Mucosa of rectum (tissue), 2 donors: ENCODE measurements at regions not wholly inside any gene's neighbourhood (a gene's known extent, or its start where the extent isn't known, plus 50 kb on each side); places are given as distances from the start of the nearest gene placed in this dataset.

Source experiments
- H3K27ac ChIP-seq, 2 donors: one replicate each; pipeline ENCODE4 v1.7.0; 2013; ENCODE audit warnings: inconsistent platforms in 2 of 2, low read depth in 2 of 2, low read length in 2 of 2
- H3K27me3 ChIP-seq, 2 donors: one replicate each; pipeline ENCODE4 v1.7.0; 2013; ENCODE audit warnings: low read length in 2 of 2; ENCODE audit not compliant: control insufficient read depth in 2 of 2, insufficient read depth in 2 of 2
- H3K36me3 ChIP-seq, 2 donors: one replicate each; pipeline ENCODE4 v1.7.0; 2013; ENCODE audit warnings: low read length in 2 of 2; ENCODE audit not compliant: control insufficient read depth in 2 of 2, insufficient read depth in 2 of 2
- H3K4me1 ChIP-seq, 2 donors: one replicate each; pipeline ENCODE4 v1.7.0; 2013; ENCODE audit warnings: low read length in 2 of 2, mild to moderate bottlenecking in 1 of 2; ENCODE audit not compliant: control insufficient read depth in 2 of 2, insufficient read depth in 2 of 2
- H3K4me3 ChIP-seq, 2 donors: one replicate each; pipeline ENCODE4 v1.7.0; 2013; ENCODE audit warnings: low read length in 2 of 2
- H3K9ac ChIP-seq, 2 donors: one replicate each; pipeline ENCODE4 v1.7.0; 2013; ENCODE audit warnings: low read length in 2 of 2, low read depth in 1 of 2, mild to moderate bottlenecking in 1 of 2
- H3K9me3 ChIP-seq, 2 donors: one replicate each; pipeline ENCODE4 v1.7.0; 2013; ENCODE audit warnings: low read length in 2 of 2; ENCODE audit not compliant: control insufficient read depth in 2 of 2
- donor health status: healthy.
- donor health status: Normal muscosa, but diverticular disease.

- H3K36me3 ChIP-seq, result no peaks in the 10 kb centered on the region
- no peaks in the 10 kb centered on the region for H3K9me3 ChIP-seq
- H3K27ac ChIP-seq, result no peak overlapping the region
- no peaks in the 10 kb centered on the region for H3K4me1 ChIP-seq
- H3K27me3 ChIP-seq, result no peaks in the 10 kb centered on the region
- H3K9ac ChIP-seq, result no peak overlapping the region
- H3K4me3 ChIP-seq, result no peak overlapping the region
These were observed 493.1 kb downstream of the XPNPEP1 start for GRCh38 chr10:109430043-109430760.

DNA sequence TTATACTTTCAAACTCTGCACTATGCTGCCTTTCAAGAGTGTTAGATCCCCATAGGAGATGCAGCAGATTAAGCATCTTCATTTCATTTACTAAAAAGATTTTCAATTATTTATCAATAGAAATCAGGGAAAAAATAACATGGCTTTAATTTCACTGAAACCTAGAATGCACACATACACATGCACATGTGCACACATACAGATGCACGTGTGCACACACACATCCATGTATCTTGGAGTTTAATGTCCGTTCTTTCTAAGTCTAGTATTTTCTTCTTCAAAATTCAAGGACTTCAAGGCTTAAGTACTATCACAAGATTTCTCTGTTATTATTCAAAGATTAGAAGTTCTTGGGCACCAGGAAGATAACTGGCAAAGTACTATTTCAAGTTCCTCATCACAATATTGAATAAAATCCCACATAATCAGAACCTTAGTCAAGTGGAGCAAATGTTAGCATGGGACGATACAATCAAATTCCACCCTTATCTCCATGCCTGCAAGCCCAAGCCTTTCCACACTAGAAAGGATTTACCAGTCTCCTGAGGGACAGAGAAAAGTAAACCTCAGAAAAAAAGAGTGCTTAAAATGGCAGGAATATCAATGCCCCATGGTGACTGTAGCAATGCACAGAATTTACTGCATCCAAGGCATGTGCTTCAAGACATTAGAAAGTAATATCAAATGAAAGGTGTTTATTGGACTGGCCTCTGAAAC, 494.4 kb downstream of the XPNPEP1 start:
- H3K4me3 ChIP-seq, result no peak overlapping the region
- H3K4me1 ChIP-seq, result no peaks in the 10 kb centered on the region
- H3K27ac ChIP-seq, result no peak overlapping the region
- no peaks in the 10 kb centered on the region for H3K9me3 ChIP-seq
- H3K9ac ChIP-seq, result no peak overlapping the region
- H3K27me3 ChIP-seq, result no peaks in the 10 kb centered on the region
- H3K36me3 ChIP-seq, result no peaks in the 10 kb centered on the region

DNA sequence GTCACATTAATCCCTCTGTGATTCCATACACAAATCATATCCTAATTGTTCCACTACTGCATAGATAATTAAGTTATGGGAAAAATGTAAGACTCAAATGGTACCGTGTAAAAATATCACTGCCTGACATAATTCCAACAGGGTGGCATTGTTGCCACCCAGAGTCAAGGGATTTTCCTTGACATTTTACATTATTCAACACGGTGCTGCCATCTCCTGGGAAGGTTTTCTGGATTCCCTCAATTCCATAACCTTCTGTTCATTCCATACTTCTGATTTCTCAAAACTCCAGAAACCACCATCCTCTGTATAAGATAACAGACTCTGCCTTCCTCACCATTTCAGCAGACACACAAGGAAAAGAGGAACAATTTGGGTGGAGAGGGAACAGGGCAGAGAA, 495.9 kb downstream of the XPNPEP1 start:
- Histone ChIP-seq H3K9ac (no peak overlapping the region), H3K4me3 (no peak overlapping the region), H3K36me3 (no peaks in the 10 kb centered on the region), H3K27ac (no peak overlapping the region), H3K4me1 (no peaks in the 10 kb centered on the region), H3K27me3 (no peaks in the 10 kb centered on the region), H3K9me3 (no peaks in the 10 kb centered on the region)

- no peaks in the 10 kb centered on the region for H3K27me3 ChIP-seq
- no peak overlapping the region for H3K27ac ChIP-seq
- H3K4me3 ChIP-seq, result no peak overlapping the region
- H3K9ac ChIP-seq, result no peak overlapping the region
- H3K36me3 ChIP-seq, result no peaks in the 10 kb centered on the region
- no peaks in the 10 kb centered on the region for H3K4me1 ChIP-seq
- H3K9me3 ChIP-seq, result no peaks in the 10 kb centered on the region
These were observed 496.3 kb downstream of the XPNPEP1 start for GRCh38 chr10:109426987-109427386.

DNA sequence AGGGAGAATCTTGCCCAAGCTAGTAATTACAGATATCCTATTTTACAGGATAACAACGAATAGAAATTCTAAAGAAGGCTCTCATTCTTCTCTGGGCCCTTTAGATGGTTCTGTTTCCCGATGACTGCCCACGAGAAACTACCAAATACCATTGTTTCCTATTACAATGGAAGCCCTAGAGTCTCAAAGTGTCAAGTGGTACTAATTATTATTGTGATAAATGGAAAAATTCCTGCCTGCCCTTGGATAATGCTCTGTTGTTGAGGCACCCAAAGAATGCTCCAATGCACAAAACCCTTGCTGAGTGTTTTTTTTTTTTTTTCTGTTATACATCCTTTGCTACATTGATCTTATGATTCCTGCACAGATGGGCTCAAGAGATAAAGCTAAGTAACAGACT, 504.5 kb downstream of the XPNPEP1 start:
- no peak overlapping the region for H3K9ac ChIP-seq
- H3K4me1 ChIP-seq, result no peaks in the 10 kb centered on the region
- H3K9me3 ChIP-seq, result no peaks in the 10 kb centered on the region
- H3K4me3 ChIP-seq, result no peak overlapping the region
- H3K27me3 ChIP-seq, result no peaks in the 10 kb centered on the region
- H3K27ac ChIP-seq, result no peak overlapping the region
- no peaks in the 10 kb centered on the region for H3K36me3 ChIP-seq

- no peaks in the 10 kb centered on the region for H3K27me3 ChIP-seq
- no peaks in the 10 kb centered on the region for H3K9me3 ChIP-seq
- H3K36me3 ChIP-seq, result no peaks in the 10 kb centered on the region
- H3K9ac ChIP-seq, result no peak overlapping the region
- H3K27ac ChIP-seq, result no peak overlapping the region
- no peaks in the 10 kb centered on the region for H3K4me1 ChIP-seq
- no peak overlapping the region for H3K4me3 ChIP-seq
These were observed 505.5 kb downstream of the XPNPEP1 start for GRCh38 chr10:109417803-109418202.

DNA sequence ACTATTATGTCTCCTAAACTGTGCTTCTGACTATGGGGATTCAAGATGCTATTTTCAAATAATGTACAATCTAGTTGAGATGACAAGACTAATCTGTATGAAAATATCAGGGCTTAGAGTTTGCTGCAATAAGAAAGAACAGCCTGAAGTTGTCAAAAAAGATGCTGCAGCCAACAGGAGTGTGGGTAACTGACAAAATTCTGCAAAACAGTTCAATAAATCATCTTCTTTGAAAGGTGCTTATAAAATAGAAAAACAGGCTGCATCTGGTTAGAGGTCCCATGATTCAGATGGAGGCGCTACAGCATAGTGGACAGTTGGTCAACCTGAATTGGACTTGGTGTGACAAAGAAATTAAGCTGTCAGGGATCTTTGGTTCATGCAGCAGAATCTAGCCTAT, 511.0 kb downstream of the XPNPEP1 start:
- H3K9me3 ChIP-seq, result no peaks in the 10 kb centered on the region
- H3K36me3 ChIP-seq, result no peaks in the 10 kb centered on the region
- no peak overlapping the region for H3K4me3 ChIP-seq
- no peaks in the 10 kb centered on the region for H3K27me3 ChIP-seq
- H3K27ac ChIP-seq, result no peak overlapping the region
- no peaks in the 10 kb centered on the region for H3K4me1 ChIP-seq
- no peak overlapping the region for H3K9ac ChIP-seq

DNA sequence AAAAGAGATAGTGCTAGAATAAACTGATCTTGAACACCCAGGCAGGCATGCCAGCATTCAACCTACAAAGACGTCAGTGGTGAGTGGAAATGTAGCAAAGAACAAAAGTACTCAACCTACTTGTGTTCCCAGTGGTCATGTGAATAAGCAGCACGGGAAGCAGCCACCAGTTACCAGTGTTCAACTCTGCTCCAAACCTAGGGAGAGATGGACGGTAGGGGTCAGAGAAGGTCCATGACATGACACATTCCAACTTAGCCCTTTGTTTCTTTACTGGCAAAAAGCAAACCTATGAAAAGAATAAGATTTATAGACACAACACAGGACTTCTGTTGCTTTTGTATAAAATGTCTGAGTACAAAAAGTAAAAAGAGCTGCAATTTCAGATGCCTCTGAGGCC, 511.4 kb downstream of the XPNPEP1 start:
- Histone ChIP-seq H3K27ac (no peak overlapping the region), H3K36me3 (no peaks in the 10 kb centered on the region), H3K9ac (no peak overlapping the region), H3K27me3 (no peaks in the 10 kb centered on the region), H3K4me1 (no peaks in the 10 kb centered on the region), H3K4me3 (no peak overlapping the region), H3K9me3 (no peaks in the 10 kb centered on the region)

DNA sequence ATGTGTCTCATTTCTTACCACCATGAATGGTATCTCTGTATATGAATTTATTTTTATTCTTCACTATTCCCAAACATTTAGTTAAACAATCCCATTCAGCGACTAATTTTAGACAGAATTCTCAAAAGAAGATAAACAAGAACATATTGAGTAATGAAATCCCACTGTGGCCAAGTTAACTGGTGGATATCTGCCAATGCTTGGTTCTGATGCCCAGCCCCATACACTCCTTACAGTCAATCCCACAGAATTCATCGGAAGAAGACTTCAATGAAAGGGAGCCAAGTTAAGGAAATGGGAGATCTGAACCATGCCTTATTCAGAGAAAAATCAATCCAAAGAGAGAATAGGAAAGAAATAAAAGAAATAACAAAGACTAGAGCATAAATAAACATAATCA, 518.0 kb downstream of the XPNPEP1 start:
- no peak overlapping the region for H3K27ac ChIP-seq
- H3K9me3 ChIP-seq, result no peaks in the 10 kb centered on the region
- H3K27me3 ChIP-seq, result no peaks in the 10 kb centered on the region
- no peak overlapping the region for H3K9ac ChIP-seq
- no peaks in the 10 kb centered on the region for H3K4me1 ChIP-seq
- H3K36me3 ChIP-seq, result no peaks in the 10 kb centered on the region
- H3K4me3 ChIP-seq, result no peak overlapping the region

GRCh38 chr10:109403551-109403950, 519.8 kb downstream of the XPNPEP1 start:
- H3K9ac ChIP-seq, result no peak overlapping the region
- no peaks in the 10 kb centered on the region for H3K36me3 ChIP-seq
- H3K9me3 ChIP-seq, result no peaks in the 10 kb centered on the region
- no peaks in the 10 kb centered on the region for H3K4me1 ChIP-seq
- H3K4me3 ChIP-seq, result no peak overlapping the region
- H3K27ac ChIP-seq, result no peak overlapping the region
- H3K27me3 ChIP-seq, result no peaks in the 10 kb centered on the region
